Esophagus squamous epithelium (tissue), 5 donors: ENCODE measurements at regions not wholly inside any gene's neighbourhood (a gene's known extent, or its start where the extent isn't known, plus 50 kb on each side); places are given as distances from the start of the nearest gene placed in this dataset.
"Not testable (repeated sequence)": the region's sequence is repeated elsewhere in the genome, so short reads cannot be mapped to it uniquely, and the experiment has no call there.

Experiments used
- DNase-seq: peaks from one replicate; lab custom pipeline; 2025; lab: John Stamatoyannopoulos, UW
- H3K27ac ChIP-seq, 4 donors: fragments of 200-600 bp; sonication (generic); one replicate each; pipeline ENCODE4 v1.5.1; 2016 to 2019; ENCODE audit warnings: mild to moderate bottlenecking in 1 of 4
- H3K27me3 ChIP-seq, 4 donors: fragments of 200-600 bp; sonication (generic); 1 replicate in 3 of 4; 2 replicates in 1 of 4; pipeline versions ENCODE4 v1.5.1 to v1.6.0; 2017 to 2021; ENCODE audit warnings: antibody characterized with exemption in 1 of 4
- H3K36me3 ChIP-seq, 3 donors: fragments of 200-600 bp; sonication (generic); one replicate each; pipeline ENCODE4 v1.5.1; 2016 to 2019
- H3K4me1 ChIP-seq, 3 donors: fragments of 200-600 bp; sonication (generic); one replicate each; pipeline ENCODE4 v1.5.1; 2017 to 2019
- H3K4me3 ChIP-seq, 4 donors: fragments of 200-600 bp; sonication (generic); 1 replicate in 3 of 4; 2 replicates in 1 of 4; pipeline ENCODE4 v1.5.1; 2016 to 2019; ENCODE audit warnings: mild to moderate bottlenecking in 2 of 4, moderate library complexity in 1 of 4
- H3K9me3 ChIP-seq, 3 donors: fragments of 200-600 bp; sonication (generic); one replicate each; pipeline ENCODE4 v1.5.1; 2016 to 2019
- CTCF ChIP-seq, 6 experiments: fragments of 450-650 bp in 4 of 6; fragments of 200-600 bp in 2 of 6; sonication (generic) in 2 of 6; IDR thresholded peaks; one replicate each; pipeline ENCODE4 v1.5.1; 2016 to 2019; ENCODE audit warnings: antibody characterized with exemption in 6 of 6, mild to moderate bottlenecking in 4 of 6, moderate library complexity in 4 of 6
- POLR2A ChIP-seq, 4 donors: fragments of 450-650 bp; IDR thresholded peaks; one replicate each; pipeline ENCODE4 v1.6.1; 2017; ENCODE audit warnings: antibody characterized with exemption in 4 of 4, mild to moderate bottlenecking in 4 of 4, moderate library complexity in 3 of 4
- WGBS, 2 donors: methylation state at CpG; one replicate each; pipeline ENCODE4 v1.1.5; 2018; 5-methylcytosine and 5-hydroxymethylcytosine counted together
- intact Hi-C: fragments of 100-400 bp; cut with DNase I; formaldehyde crosslinking; loops from one replicate; pipeline ENCODE4 v1.15.0; 2022
- donor health status: DM: yes; HTN: yes; CAD: no.

- WGBS, 2 donors = 64 to 72% methylated on average over 2 of the region's 2 CpGs
- no peaks in the 10 kb centered on the region for H3K9me3 ChIP-seq
- no peaks in the 10 kb centered on the region for H3K27me3 ChIP-seq
- no peak for TF ChIP-seq CTCF (IDR thresholded peaks at IDR 0.05)
- no peak for TF ChIP-seq POLR2A (IDR thresholded peaks at IDR 0.05)
- H3K36me3 ChIP-seq = no peaks in the 10 kb centered on the region
- peaks cover 0 to 7% (median 0%) of the 10 kb centered on the region in 3 donors for H3K4me1 ChIP-seq
- intact Hi-C loops = no loop called here
- no peak for DNase-seq
- no peak overlapping the region for H3K4me3 ChIP-seq
- no peak overlapping the region for H3K27ac ChIP-seq
Measured at GRCh38 chr16:52113533-52114183, 433.3 kb downstream of the TOX3 start.

GRCh38 chr16:52104993-52105392 is 441.9 kb downstream of the TOX3 start:
- WGBS, 2 donors = 86 to 90% methylated on average over 4 of the region's 4 CpGs

GRCh38 chr16:52103791-52104190 is 443.2 kb downstream of the TOX3 start:
- Histone ChIP-seq H3K36me3 (no peaks in the 10 kb centered on the region), H3K9me3 (no peaks in the 10 kb centered on the region), H3K4me3 (no peak overlapping the region), H3K27ac (no peak overlapping the region), H3K4me1 (no peaks in the 10 kb centered on the region), H3K27me3 (no peaks in the 10 kb centered on the region)
- intact Hi-C loops = no loop called here
- 60 to 72% methylated on average over 1 of the region's 1 CpG for WGBS, 2 donors
- no peak for TF ChIP-seq POLR2A (IDR thresholded peaks at IDR 0.05)
- no peak for TF ChIP-seq CTCF (IDR thresholded peaks at IDR 0.05)
- DNase-seq = no peak

More at GRCh38 chr16:52104993-52105392, 441.9 kb downstream of the TOX3 start:
- H3K27me3 ChIP-seq, H3K9me3 ChIP-seq, H3K4me3 ChIP-seq, H3K27ac ChIP-seq, H3K36me3 ChIP-seq, DNase-seq, intact Hi-C loops, H3K4me1 ChIP-seq: not testable (repeated sequence)

- Histone ChIP-seq H3K4me3 (no peak overlapping the region), H3K27me3 (no peaks in the 10 kb centered on the region), H3K27ac (no peak overlapping the region), H3K9me3 (no peaks in the 10 kb centered on the region), H3K4me1 (no peaks in the 10 kb centered on the region), H3K36me3 (no peaks in the 10 kb centered on the region)
- intact Hi-C loops = no loop called here
- DNase-seq = no peak
- 59 to 69% methylated on average over 3 of the region's 3 CpGs for WGBS, 2 donors
- TF ChIP-seq POLR2A (IDR thresholded peaks at IDR 0.05) (no peak), CTCF (IDR thresholded peaks at IDR 0.05) (no peak)
Measured at GRCh38 chr16:52101246-52101645, 445.7 kb downstream of the TOX3 start.

- Histone ChIP-seq H3K27ac (no peak overlapping the region), H3K27me3 (no peaks in the 10 kb centered on the region), H3K36me3 (no peaks in the 10 kb centered on the region), H3K9me3 (no peaks in the 10 kb centered on the region), H3K4me3 (no peak overlapping the region), H3K4me1 (no peaks in the 10 kb centered on the region)
- intact Hi-C loops = no loop called here
- TF ChIP-seq CTCF (IDR thresholded peaks at IDR 0.05) (no peak), POLR2A (IDR thresholded peaks at IDR 0.05) (no peak)
- WGBS, 2 donors = 29 to 34% methylated on average over 2 of the region's 2 CpGs
- no peak for DNase-seq
Measured at GRCh38 chr16:52099382-52099781, 447.6 kb downstream of the TOX3 start.

GRCh38 chr16:52095471-52095870 is 451.5 kb downstream of the TOX3 start:
- TF ChIP-seq POLR2A (IDR thresholded peaks at IDR 0.05) = no peak
- TF ChIP-seq CTCF (IDR thresholded peaks at IDR 0.05) = no peak
- 63 to 71% methylated on average over 3 of the region's 3 CpGs for WGBS, 2 donors

More at GRCh38 chr16:52095471-52095870, 451.5 kb downstream of the TOX3 start:
- no peak for DNase-seq
- H3K9me3 ChIP-seq = no peaks in the 10 kb centered on the region
- no peak overlapping the region for H3K27ac ChIP-seq
- H3K4me1 ChIP-seq = no peaks in the 10 kb centered on the region
- intact Hi-C loops = no loop called here
- no peaks in the 10 kb centered on the region for H3K36me3 ChIP-seq
- H3K27me3 ChIP-seq = no peaks in the 10 kb centered on the region
- H3K4me3 ChIP-seq = no peak overlapping the region
